Endodermal cell (in vitro differentiated cells): ENCODE measurements at regions not wholly inside any gene's neighbourhood (a gene's known extent, or its start where the extent isn't known, plus 50 kb on each side); places are given as distances from the start of the nearest gene placed in this dataset.

ENCODE experiments used
- DNase-seq: peaks from one replicate; pipeline ENCODE4 v3.0.0-alpha.2; 2017
- H3K27ac ChIP-seq: 2 replicates; pipeline ENCODE4 v1.5.1; 2013; ENCODE audit warnings: mild to moderate bottlenecking, low read depth, low read length, moderate library complexity
- H3K27me3 ChIP-seq: 2 replicates; pipeline ENCODE4 v1.6.1; 2013; ENCODE audit warnings: mild to moderate bottlenecking, low read length, moderate library complexity; ENCODE audit not compliant: insufficient read depth, control insufficient read depth, poor library complexity, severe bottlenecking
- H3K36me3 ChIP-seq: 2 replicates; pipeline ENCODE4 v1.7.0; 2013; ENCODE audit warnings: mild to moderate bottlenecking, low read length, moderate library complexity; ENCODE audit not compliant: control insufficient read depth, insufficient read depth
- H3K4me1 ChIP-seq: one replicate; pipeline ENCODE4 v1.7.0; 2013; ENCODE audit warnings: low read length; ENCODE audit not compliant: control insufficient read depth, insufficient read depth
- H3K4me3 ChIP-seq: 2 replicates; pipeline ENCODE4 v1.5.1; 2013; ENCODE audit warnings: mild to moderate bottlenecking, low read length, moderate library complexity
- H3K9ac ChIP-seq: 2 replicates; pipeline ENCODE4 v1.6.1; 2013; ENCODE audit warnings: mild to moderate bottlenecking, low read length, moderate library complexity; ENCODE audit not compliant: poor library complexity, severe bottlenecking; ENCODE audit errors: extremely low read depth
- H3K9me3 ChIP-seq: 2 replicates; pipeline ENCODE4 v1.6.1; 2013; ENCODE audit warnings: mild to moderate bottlenecking, low read length, moderate library complexity; ENCODE audit not compliant: control insufficient read depth
- H3K27ac Mint-ChIP-seq: 2 replicates; pipeline ENCODE4 v1.8.0; 2020; ENCODE audit warnings: mixed read lengths
- H3K27me3 Mint-ChIP-seq: 2 replicates; pipeline ENCODE4 v1.8.0; 2021; ENCODE audit warnings: mild to moderate bottlenecking, mixed read lengths; ENCODE audit not compliant: insufficient read depth
- H3K36me3 Mint-ChIP-seq: 2 replicates; pipeline ENCODE4 v1.8.0; 2020; ENCODE audit warnings: low read depth, mixed read lengths
- H3K4me1 Mint-ChIP-seq: 2 replicates; pipeline ENCODE4 v1.8.0; 2020; ENCODE audit warnings: mixed read lengths
- H3K4me3 Mint-ChIP-seq: 2 replicates; pipeline ENCODE4 v1.8.0; 2020; ENCODE audit warnings: mild to moderate bottlenecking, moderate library complexity, mixed read lengths
- H3K9me3 Mint-ChIP-seq: 2 replicates; pipeline ENCODE4 v1.8.0; 2020; ENCODE audit warnings: mild to moderate bottlenecking, mixed read lengths
- WGBS, 2 experiments: methylation state at CpG; one replicate each; pipeline versions ENCODE4 v1.1.5 to v1.1.7; 2013; ENCODE audit warnings: missing lambda C conversion rate in 2 of 2, mixed read lengths in 1 of 2; ENCODE audit not compliant: insufficient coverage in 1 of 2, insufficient read length in 1 of 2; 5-methylcytosine and 5-hydroxymethylcytosine counted together
- TF ChIP-seq, protein P1 (sequence below): fragments of 200-600 bp; sonication (generic); conservative IDR thresholded peaks from 2 replicates; pipeline ENCODE4 v1.5.0; 2021; ENCODE audit warnings: antibody characterized with exemption, mild to moderate bottlenecking

DNA sequence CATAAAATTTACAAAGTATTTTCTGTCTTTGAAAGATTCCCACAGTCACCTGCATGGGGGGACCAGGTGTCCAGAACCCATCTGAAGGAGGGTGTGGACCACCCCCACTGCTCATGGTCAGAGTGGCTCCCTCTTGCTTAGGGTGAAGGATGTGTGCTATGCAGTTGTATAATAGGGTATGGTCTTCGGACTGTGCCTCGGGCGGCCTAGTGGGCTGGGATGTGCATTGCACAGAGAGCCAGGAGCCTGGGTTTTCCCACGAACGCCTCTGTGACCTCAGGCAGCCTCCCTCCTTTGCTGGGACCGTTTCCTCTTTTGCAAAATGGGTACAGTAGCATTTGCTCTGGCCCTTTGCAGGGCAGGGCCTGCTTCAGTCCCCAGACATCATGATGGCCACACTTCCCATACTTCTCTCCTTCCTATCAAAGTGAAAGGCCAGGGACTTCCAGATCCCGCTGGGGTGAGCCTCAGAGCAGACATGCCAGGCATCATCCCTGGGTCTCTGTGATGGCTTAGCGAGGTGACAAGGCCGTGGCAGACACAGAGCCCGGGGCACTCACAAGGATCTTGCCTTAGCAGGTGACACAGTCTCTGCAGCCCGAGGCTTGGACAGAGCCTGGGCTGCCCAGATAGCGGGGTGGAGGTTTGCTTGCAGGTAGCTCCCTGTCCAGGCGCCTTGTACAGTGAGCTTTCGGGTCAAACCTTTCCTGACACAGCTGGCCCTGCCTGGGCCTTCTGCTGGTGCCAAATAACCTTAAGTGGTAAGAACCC, 59.4 kb upstream of the ZNF536 start:
- Mint-ChIP-seq H3K4me3 (no peak overlapping the region), H3K4me1 (no peaks in the 10 kb centered on the region), H3K27me3 (peaks cover 2% of the 10 kb centered on the region), H3K27ac (no peak overlapping the region), H3K36me3 (no peaks in the 10 kb centered on the region), H3K9me3 (peaks cover 3% of the 10 kb centered on the region)
- DNase-seq, result peak; percentile 56
- Histone ChIP-seq H3K9ac (no peak overlapping the region), H3K4me1 (no peaks in the 10 kb centered on the region), H3K9me3 (no peaks in the 10 kb centered on the region), H3K4me3 (no peak overlapping the region), H3K27me3 (no peaks in the 10 kb centered on the region), H3K27ac (no peak overlapping the region), H3K36me3 (no peaks in the 10 kb centered on the region)
- TF ChIP-seq, protein P1, sequence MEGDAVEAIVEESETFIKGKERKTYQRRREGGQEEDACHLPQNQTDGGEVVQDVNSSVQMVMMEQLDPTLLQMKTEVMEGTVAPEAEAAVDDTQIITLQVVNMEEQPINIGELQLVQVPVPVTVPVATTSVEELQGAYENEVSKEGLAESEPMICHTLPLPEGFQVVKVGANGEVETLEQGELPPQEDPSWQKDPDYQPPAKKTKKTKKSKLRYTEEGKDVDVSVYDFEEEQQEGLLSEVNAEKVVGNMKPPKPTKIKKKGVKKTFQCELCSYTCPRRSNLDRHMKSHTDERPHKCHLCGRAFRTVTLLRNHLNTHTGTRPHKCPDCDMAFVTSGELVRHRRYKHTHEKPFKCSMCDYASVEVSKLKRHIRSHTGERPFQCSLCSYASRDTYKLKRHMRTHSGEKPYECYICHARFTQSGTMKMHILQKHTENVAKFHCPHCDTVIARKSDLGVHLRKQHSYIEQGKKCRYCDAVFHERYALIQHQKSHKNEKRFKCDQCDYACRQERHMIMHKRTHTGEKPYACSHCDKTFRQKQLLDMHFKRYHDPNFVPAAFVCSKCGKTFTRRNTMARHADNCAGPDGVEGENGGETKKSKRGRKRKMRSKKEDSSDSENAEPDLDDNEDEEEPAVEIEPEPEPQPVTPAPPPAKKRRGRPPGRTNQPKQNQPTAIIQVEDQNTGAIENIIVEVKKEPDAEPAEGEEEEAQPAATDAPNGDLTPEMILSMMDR, result peak; percentile 53
- WGBS, 2 experiments, result 90 to 96% methylated on average over 4 to 14 of the region's 14 CpGs

DNA sequence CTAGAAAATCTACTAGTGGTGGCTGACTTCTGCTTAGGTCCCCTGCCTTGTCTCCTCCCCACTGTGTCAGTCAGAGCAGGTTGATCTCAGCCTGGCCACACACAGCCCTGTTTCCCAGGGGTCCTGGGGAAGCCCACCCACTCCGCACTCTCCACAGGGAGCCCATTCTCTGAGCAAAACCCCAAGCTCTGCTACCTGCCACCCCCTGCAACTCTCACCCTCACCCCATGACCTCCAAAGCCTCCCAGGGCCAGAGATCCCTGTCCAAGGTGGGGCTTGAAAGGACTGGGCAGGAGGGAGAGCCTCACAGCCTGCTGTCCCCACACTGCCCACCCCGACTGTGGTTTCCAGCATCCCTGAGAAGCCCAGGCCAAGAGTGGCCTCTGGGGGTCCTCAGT, 58.8 kb upstream of the ZNF536 start:
- H3K9me3 ChIP-seq, result no peaks in the 10 kb centered on the region
- Mint-ChIP-seq H3K4me3 (no peak overlapping the region), H3K27ac (no peak overlapping the region), H3K9me3 (peaks cover 3% of the 10 kb centered on the region), H3K27me3 (peaks cover 2% of the 10 kb centered on the region), H3K4me1 (no peaks in the 10 kb centered on the region), H3K36me3 (no peaks in the 10 kb centered on the region)
- DNase-seq, result peak; percentile 36
- no peaks in the 10 kb centered on the region for H3K36me3 ChIP-seq
- no peaks in the 10 kb centered on the region for H3K4me1 ChIP-seq
- TF ChIP-seq, protein P1, result no peak
- no peak overlapping the region for H3K4me3 ChIP-seq
- H3K9ac ChIP-seq, result no peak overlapping the region
- no peaks in the 10 kb centered on the region for H3K27me3 ChIP-seq
- 95% methylated on average over 2 of the region's 2 CpGs; no CpG with 5 or more reads in 1 of the 2 experiments for WGBS, 2 experiments
- no peak overlapping the region for H3K27ac ChIP-seq

DNA sequence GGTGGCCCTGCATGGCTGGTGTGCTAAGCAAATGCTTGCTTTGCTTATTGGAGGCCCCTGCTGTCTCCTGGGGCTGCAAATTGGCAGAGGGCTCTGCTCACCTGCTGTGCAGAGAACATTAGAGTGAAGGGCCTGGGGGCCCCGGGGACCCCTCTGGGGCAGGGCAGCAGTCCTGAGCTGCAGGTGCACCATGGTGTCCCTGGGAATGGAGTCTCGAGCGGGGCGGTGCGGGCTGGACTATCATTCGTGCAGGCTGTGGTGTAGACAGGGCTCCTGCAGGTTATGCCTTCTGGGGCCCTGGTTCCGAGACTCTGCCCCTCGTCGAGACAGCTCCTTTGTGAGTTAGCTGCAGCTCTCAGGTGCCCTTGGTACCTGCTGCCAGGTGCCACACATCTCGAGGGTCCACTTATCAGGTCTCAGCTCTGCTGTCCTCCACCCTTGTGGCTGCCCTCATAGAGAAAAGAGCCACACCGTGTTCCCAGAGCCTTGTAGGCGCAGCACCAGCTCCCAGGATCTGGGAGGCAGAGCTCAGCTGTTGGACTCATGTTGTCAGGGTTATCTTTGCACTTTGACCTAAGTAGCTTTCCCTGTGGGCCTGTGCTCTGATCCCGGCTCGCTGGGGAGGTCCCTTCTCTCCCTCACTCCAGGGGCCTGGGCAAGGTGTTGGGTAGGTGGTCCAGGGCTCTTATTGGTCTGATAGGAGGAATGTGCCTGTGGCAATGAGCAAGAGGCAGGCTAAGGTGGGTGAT, 58.0 kb upstream of the ZNF536 start:
- no peak overlapping the region for H3K27ac ChIP-seq
- H3K36me3 ChIP-seq, result no peaks in the 10 kb centered on the region
- DNase-seq, result peak; percentile 40
- H3K4me3 ChIP-seq, result no peak overlapping the region
- Mint-ChIP-seq H3K4me3 (no peak overlapping the region), H3K27ac (no peak overlapping the region), H3K4me1 (no peaks in the 10 kb centered on the region), H3K9me3 (peaks cover 3% of the 10 kb centered on the region), H3K27me3 (no peaks in the 10 kb centered on the region), H3K36me3 (no peaks in the 10 kb centered on the region)
- H3K9ac ChIP-seq, result no peak overlapping the region
- H3K9me3 ChIP-seq, result no peaks in the 10 kb centered on the region
- TF ChIP-seq, protein P1, result no peak
- 90 to 96% methylated on average over 10 to 14 of the region's 14 CpGs for WGBS, 2 experiments
- H3K27me3 ChIP-seq, result no peaks in the 10 kb centered on the region
- H3K4me1 ChIP-seq, result no peaks in the 10 kb centered on the region
